ENCODE measurements at regions not wholly inside any gene's neighbourhood (a gene's known extent, or its start where the extent isn't known, plus 50 kb on each side); places are given as distances from the start of the nearest gene placed in this dataset.

- no peak for DNase-seq
Measured at GRCh38 chr5:53334431-53334941, 145.9 kb upstream of the FST start.

- DNase-seq: no peak
Measured at GRCh38 chr5:53335115-53335514, 145.3 kb upstream of the FST start.

- DNase-seq: no peak
Measured at GRCh38 chr5:53337827-53338226, 142.6 kb upstream of the FST start.

- no peak for DNase-seq
Measured at GRCh38 chr5:53338971-53339370, 141.5 kb upstream of the FST start.

- no peak for DNase-seq
Measured at GRCh38 chr5:53339962-53340540, 140.4 kb upstream of the FST start.

- DNase-seq: no peak
Measured at GRCh38 chr5:53340956-53341750, 139.3 kb upstream of the FST start.

- DNase-seq: no peak
Measured at GRCh38 chr5:53342236-53342635, 138.2 kb upstream of the FST start.

- no peak for DNase-seq
Measured at GRCh38 chr5:53343187-53343586, 137.2 kb upstream of the FST start.

GRCh38 chr5:53350368-53350767 is 130.1 kb upstream of the FST start:
- no peak for DNase-seq

GRCh38 chr5:53350991-53351770 is 129.2 kb upstream of the FST start:
- no peak for DNase-seq

GRCh38 chr5:53355316-53355715 is 125.1 kb upstream of the FST start:
- DNase-seq: no peak

- no peak for DNase-seq
Measured at GRCh38 chr5:53355931-53356330, 124.5 kb upstream of the FST start.

GRCh38 chr5:53357439-53357838 is 123.0 kb upstream of the FST start:
- no peak for DNase-seq

- DNase-seq: no peak
Measured at GRCh38 chr5:53358794-53359193, 121.6 kb upstream of the FST start.

GRCh38 chr5:53359916-53360517 is 120.4 kb upstream of the FST start:
- no peak for DNase-seq

GRCh38 chr5:53360811-53361210 is 119.6 kb upstream of the FST start:
- no peak for DNase-seq

- no peak for DNase-seq
Measured at GRCh38 chr5:53361708-53362107, 118.7 kb upstream of the FST start.

GRCh38 chr5:53362521-53362941 is 117.9 kb upstream of the FST start:
- DNase-seq: no peak

GRCh38 chr5:53364061-53364460 is 116.4 kb upstream of the FST start:
- DNase-seq: no peak

- no peak for DNase-seq
Measured at GRCh38 chr5:53366245-53366644, 114.2 kb upstream of the FST start.

GRCh38 chr5:53367727-53368126 is 112.7 kb upstream of the FST start:
- DNase-seq: no peak

GRCh38 chr5:53368516-53368915 is 111.9 kb upstream of the FST start:
- no peak for DNase-seq

- no peak for DNase-seq
Measured at GRCh38 chr5:53368966-53369605, 111.3 kb upstream of the FST start.

Data from suppressor macrophage treated with lipopolysaccharide for 4 hours (primary cell).